ENCODE measurements at regions not wholly inside any gene's neighbourhood (a gene's known extent, or its start where the extent isn't known, plus 50 kb on each side); places are given as distances from the start of the nearest gene placed in this dataset.

GRCh38 chr2:3045318-3045921 is 332.2 kb downstream of the EIPR1 start:
- Histone ChIP-seq H3K4me3 (ENCODE audit: extremely low read depth in 1 of 4, insufficient read depth in 2 of 4, low read depth in 3 of 4, low read length in 4 of 4) (no peak overlapping the region), H3K79me1 (ENCODE audit: low read depth, low read length) (peaks cover 2% of the 10 kb centered on the region; the same call in 1 of the 2 replicates), H3K79me2 (ENCODE audit: control insufficient read depth in 1 of 2, insufficient read depth in 2 of 2, low read length in 2 of 2) (no peaks in the 10 kb centered on the region), H3K9me3 (ENCODE audit: insufficient read depth in 2 of 2, low read depth in 1 of 2, low read length in 1 of 2) (peaks cover 2 to 10% of the 10 kb centered on the region in 2 experiments; a peak in 2 of 4 replicates), H2BK120ac (replicated peaks; ENCODE audit: low read depth, low read length) (no peak overlapping the region), H2BK12ac (ENCODE audit: low read depth, low read length) (no peak overlapping the region), H3K4me2 (ENCODE audit: insufficient read depth in 1 of 2, low read depth in 2 of 2, low read length in 2 of 2) (no peak overlapping the region), H4K91ac (replicated peaks; ENCODE audit: insufficient read length, low read length) (peak overlapping the region; percentile 73), H2AFZ (ENCODE audit: low read length) (no peak overlapping the region), H3K56ac (replicated peaks; ENCODE audit: insufficient read length, low read depth, low read length) (peak overlapping the region; percentile 99), H3K27ac (ENCODE audit: low read depth, low read length) (no peak overlapping the region), H4K5ac (ENCODE audit: insufficient read length, low read depth, low read length) (no peak overlapping the region), H3K23me2 (ENCODE audit: low read depth, low read length) (peaks cover 11% of the 10 kb centered on the region), H2BK15ac (ENCODE audit: low read length) (no peak overlapping the region), H3K36me3 (ENCODE audit: control insufficient read depth in 2 of 4, insufficient read depth in 4 of 4, low read length in 3 of 4) (no peaks in the 10 kb centered on the region; a peak in 1 of 8 replicates), H3K23ac (ENCODE audit: insufficient read length) (peak overlapping the region; percentile 43), H2AK5ac (ENCODE audit: low read depth, low read length) (peak overlapping the region; percentile 4; the same call in 1 of the 2 replicates), H2BK20ac (ENCODE audit: low read length) (no peak overlapping the region), H2BK5ac (ENCODE audit: low read depth, low read length) (no peak overlapping the region), H3K4ac (replicated peaks; ENCODE audit: insufficient read length, low read depth, low read length) (no peak overlapping the region), H3K14ac (ENCODE audit: insufficient read length) (no peak overlapping the region), H4K8ac (ENCODE audit: extremely low read depth, insufficient read depth, low read length) (no peak overlapping the region), H3K18ac (ENCODE audit: extremely low read depth, low read length) (no peak overlapping the region), H3K4me1 (replicated peaks in 1 of 4; ENCODE audit: control insufficient read depth in 3 of 4, insufficient read depth in 4 of 4, low read length in 3 of 4) (no peaks in the 10 kb centered on the region), H3K9ac (replicated peaks in 1 of 4; ENCODE audit: extremely low read depth in 1 of 4, low read depth in 3 of 4, low read length in 3 of 4) (no peak overlapping the region), H3K27me3 (replicated peaks in 1 of 4; ENCODE audit: control insufficient read depth in 3 of 4, extremely low read depth in 1 of 4, insufficient read depth in 3 of 4, low read length in 3 of 4) (no peaks in the 10 kb centered on the region), H4K20me1 (replicated peaks in 1 of 2; ENCODE audit: control insufficient read depth in 1 of 2, insufficient read depth in 2 of 2, low read length in 2 of 2) (peaks cover 0 to 10% of the 10 kb centered on the region in 2 experiments)
- ChIA-PET POLR2A (ENCODE audit: partially characterized antibody) (no interaction called here), CTCF (ENCODE audit: partially characterized antibody) (no interaction called here)
- 91% methylated on average over 10 of the region's 10 CpGs; no CpG with 5 or more reads in 1 of the 2 experiments for WGBS, 2 experiments (ENCODE audit: extremely low coverage in 1 of 2, insufficient coverage in 1 of 2, insufficient read length in 1 of 2, insufficient replicate concordance in 2 of 2, low coverage in 1 of 2, low lambda C conversion rate in 2 of 2, missing lambda C conversion rate in 1 of 2)
- no peak for FAIRE-seq
- no peak for TF ChIP-seq GTF2F1 (IDR thresholded peaks at IDR 0.05; ENCODE audit: borderline replicate concordance, low read depth, low read length)
- DNase-seq (ENCODE audit: low read depth in 1 of 2, low spot score in 2 of 2): no peak

All from H1 (cell line).